ENCODE measurements at regions not wholly inside any gene's neighbourhood (a gene's known extent, or its start where the extent isn't known, plus 50 kb on each side); places are given as distances from the start of the nearest gene placed in this dataset.

DNA sequence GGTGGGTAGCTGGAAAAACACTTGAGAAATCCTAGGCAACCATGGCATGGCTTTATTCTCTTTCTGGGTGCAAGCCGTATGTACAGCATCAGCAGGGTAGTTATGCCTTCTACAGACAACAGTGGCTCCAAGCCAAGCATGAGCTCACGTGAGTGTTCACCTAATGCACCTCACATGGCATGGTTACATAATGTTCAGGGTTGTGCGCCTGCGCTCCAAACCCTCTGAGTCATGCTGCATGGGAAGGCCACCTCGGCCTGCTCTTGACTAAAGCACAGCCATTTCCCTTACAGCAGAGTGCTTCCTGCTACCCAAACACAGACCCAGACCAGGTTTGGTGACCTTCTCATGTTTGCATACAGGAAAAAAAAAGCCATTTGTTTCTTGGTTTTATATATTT lies 96.2 kb downstream of the VIP start:
- TF ChIP-seq, protein P1, sequence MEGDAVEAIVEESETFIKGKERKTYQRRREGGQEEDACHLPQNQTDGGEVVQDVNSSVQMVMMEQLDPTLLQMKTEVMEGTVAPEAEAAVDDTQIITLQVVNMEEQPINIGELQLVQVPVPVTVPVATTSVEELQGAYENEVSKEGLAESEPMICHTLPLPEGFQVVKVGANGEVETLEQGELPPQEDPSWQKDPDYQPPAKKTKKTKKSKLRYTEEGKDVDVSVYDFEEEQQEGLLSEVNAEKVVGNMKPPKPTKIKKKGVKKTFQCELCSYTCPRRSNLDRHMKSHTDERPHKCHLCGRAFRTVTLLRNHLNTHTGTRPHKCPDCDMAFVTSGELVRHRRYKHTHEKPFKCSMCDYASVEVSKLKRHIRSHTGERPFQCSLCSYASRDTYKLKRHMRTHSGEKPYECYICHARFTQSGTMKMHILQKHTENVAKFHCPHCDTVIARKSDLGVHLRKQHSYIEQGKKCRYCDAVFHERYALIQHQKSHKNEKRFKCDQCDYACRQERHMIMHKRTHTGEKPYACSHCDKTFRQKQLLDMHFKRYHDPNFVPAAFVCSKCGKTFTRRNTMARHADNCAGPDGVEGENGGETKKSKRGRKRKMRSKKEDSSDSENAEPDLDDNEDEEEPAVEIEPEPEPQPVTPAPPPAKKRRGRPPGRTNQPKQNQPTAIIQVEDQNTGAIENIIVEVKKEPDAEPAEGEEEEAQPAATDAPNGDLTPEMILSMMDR (conservative IDR thresholded peaks at IDR 0.05) = no peak
- TF ChIP-seq EZH2 (IDR thresholded peaks at IDR 0.05; ENCODE audit: low read depth) = no peak
